AG20443 (cell line): ENCODE measurements at regions not wholly inside any gene's neighbourhood (a gene's known extent, or its start where the extent isn't known, plus 50 kb on each side); places are given as distances from the start of the nearest gene placed in this dataset.
A peak's percentile ranks its signal among the peaks of the same experiment; 100 is the strongest.

Experiments used
- DNase-seq: peaks from one replicate; pipeline ENCODE4 v3.0.0; 2012; ENCODE audit warnings: low spot score, mixed read lengths

DNA sequence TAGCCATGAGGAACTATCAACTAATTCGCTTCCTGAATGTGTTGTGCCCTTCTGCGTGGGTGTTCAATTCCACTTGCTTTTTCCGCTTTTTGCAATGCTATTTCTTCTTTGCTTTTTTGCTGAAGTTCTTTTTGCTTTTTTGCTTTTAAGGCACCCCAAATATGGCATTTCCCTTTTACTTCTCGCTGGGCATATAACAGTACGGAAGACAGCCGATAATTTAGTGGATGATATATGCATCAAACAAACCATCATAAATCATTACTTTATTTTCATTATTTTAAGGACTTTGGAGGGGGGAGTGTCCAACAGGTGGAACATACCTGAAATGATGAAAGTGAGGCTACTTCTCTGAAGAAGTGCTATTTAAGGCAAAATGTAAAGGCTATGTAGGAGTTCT is 277.0 kb upstream of the MTPN start:
- no peak for DNase-seq

- peak; percentile 9 for DNase-seq
These were observed 274.7 kb upstream of the MTPN start for GRCh38 chr7:136251826-136252225.

- DNase-seq = no peak
These were observed 270.1 kb upstream of the MTPN start for GRCh38 chr7:136247211-136247610.

- DNase-seq = no peak
These were observed 268.3 kb upstream of the MTPN start for GRCh38 chr7:136245327-136246004.

DNA sequence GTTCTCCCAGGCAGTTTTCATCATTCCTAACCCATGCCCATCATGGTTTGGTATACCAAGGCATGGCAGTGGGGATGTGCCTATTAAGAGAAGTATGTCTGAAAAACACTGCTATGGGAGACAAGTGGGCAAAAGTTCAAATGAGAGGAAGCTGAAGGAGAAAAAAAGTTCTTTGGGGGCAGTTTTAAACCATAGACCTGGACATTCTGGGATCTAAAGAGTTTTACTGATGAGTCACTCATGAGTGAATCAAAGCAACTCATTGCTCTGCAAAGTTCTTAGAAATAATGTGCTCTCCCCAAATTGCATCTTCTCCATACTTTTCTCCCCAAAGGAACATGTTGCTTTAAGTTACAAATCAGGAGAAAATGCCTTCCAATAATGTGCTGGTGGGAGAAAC is 256.9 kb upstream of the MTPN start:
- DNase-seq = no peak

DNA sequence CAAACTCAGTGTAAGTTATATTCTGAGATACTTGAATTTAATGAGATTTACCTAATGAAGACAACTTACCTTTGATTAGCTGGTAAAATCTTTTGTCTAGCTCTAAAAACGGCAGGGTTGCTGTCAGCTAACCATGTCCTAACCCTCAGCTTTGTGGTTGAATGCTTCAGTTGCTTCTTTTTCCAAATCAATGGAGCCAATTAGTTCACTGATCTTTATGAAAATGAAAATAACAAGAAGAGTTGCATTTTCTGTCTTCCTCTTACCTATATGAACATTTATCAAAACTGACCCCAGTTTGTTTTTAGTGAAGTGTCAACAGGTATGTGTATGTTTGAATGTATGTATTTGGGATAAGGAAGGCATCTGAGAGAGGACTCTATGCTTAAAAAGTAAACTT is 253.1 kb upstream of the MTPN start:
- DNase-seq = no peak

DNA sequence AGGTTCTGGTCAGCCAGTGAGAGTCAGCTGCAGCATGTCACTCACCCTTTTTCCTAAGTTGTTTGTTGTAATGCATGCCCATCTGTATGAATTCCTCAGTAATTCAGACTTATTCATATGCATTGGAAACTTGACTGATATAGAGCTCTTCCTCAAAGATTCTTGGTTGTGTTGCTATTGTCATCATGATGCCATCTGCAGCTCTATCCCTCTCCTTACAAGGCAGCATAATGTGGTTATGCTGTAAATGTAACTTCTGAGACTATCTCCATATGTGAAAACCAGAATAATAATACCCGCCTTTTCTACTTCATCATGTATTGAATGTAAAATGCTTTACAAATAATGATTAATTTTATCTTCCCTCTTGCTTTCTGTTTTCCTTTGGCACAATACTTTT is 252.6 kb upstream of the MTPN start:
- no peak for DNase-seq

DNA sequence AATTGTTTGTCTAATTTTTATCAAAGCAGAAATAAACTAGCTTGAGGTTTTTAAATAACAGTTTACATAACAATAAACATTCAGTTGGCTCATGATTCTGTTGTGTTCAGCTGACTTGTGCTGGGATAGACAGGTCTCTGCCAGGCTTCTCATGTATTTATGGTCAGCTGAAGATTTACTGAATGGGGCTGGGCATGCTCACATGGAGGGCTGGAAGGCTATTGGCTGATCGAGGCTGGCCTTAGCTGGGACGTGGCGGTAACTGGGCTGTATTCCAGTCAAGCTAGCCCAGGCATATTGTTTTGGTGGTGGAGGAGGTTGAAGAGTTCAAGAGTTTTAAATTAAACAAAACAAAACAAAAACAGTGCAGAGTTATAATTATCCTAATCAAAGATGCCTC is 251.0 kb upstream of the MTPN start:
- no peak for DNase-seq

- DNase-seq = no peak
These were observed 237.2 kb upstream of the MTPN start for GRCh38 chr7:136214356-136214755.

- no peak for DNase-seq
These were observed 235.9 kb upstream of the MTPN start for GRCh38 chr7:136213012-136213411.

DNA sequence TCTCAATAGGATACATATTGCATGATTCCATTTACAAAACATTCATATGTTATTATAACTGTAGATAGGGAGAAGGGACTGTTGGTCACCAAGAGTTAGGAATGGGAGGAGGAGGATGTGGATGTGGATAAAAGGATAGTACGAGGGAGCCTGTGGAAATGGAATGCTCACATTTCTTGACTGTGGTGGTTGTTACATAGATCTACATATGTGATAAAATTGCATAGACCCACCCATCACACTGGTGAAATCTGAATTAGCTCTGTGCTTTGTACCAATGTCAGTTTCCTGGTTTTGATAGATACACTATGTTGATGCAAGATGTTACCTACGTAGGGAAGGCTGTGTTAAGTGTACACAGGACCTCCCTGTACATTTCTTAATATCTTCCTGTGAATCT is 233.5 kb upstream of the MTPN start:
- no peak for DNase-seq

DNA sequence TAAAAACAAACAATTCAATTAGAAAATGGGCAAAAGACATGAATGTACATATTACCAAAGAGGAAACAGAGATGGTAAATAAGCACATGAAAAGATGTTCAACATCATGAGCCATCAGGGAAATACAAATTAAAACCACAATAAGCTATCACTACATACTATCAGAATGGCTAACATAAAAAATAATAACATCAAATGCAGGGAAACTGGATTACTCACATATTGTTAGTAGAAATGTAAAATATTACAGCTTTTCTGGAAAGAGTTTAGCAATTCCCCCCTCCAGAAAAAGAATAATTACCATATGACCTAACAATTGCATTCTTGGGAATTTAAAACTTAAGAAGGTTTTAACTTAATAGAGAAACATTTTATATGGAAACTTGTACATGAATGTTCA is 232.9 kb upstream of the MTPN start:
- no peak for DNase-seq

- no peak for DNase-seq
These were observed 228.8 kb upstream of the MTPN start for GRCh38 chr7:136205956-136206355.

DNA sequence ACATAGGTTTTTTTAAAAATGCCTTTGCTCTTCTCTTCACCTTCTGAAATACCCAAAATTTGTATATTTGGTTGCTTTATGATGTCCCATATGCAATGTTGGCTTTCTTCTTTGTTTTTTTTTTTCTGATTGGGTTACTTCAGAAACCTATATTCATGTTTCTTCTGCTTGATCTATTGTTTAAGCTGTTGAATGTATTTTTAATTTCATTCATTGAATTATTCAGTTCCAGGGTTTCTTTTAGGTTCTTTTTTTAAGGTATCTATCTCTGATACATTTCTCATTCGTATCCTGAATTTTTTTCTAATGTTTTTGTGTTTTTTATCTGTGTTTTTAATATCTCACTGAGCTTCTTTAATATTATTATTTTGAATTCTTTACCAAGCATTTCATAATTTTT is 221.0 kb upstream of the MTPN start:
- DNase-seq = no peak

- DNase-seq = no peak
These were observed 217.7 kb upstream of the MTPN start for GRCh38 chr7:136194878-136195277.

- no peak for DNase-seq
These were observed 216.8 kb upstream of the MTPN start for GRCh38 chr7:136193940-136194339.

- no peak for DNase-seq
These were observed 212.4 kb upstream of the MTPN start for GRCh38 chr7:136189506-136189998.

GRCh38 chr7:136186281-136186680 is 209.1 kb upstream of the MTPN start:
- no peak for DNase-seq

- no peak for DNase-seq
These were observed 207.6 kb upstream of the MTPN start for GRCh38 chr7:136184719-136185118.

DNA sequence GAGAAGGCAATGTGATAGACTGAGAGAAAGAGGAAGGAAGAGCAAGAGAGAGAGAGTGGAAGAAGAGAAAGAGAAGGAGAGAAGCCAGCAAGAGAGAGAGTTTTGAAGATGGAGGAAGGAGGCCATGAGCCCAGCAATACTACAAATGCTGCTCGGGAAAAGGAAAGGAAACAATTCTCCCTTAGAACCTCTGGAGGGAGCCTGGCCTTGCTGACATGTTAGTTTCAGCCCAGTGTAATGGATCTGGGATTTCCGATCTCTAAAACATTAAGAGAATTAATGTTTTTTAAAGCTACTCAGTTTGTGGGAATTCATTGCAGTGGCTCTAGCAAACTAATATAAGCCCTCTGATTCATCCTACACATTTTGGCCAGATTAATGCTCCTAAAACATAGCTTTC is 206.8 kb upstream of the MTPN start:
- DNase-seq = no peak

GRCh38 chr7:136180984-136181383 is 203.8 kb upstream of the MTPN start:
- DNase-seq = no peak

DNA sequence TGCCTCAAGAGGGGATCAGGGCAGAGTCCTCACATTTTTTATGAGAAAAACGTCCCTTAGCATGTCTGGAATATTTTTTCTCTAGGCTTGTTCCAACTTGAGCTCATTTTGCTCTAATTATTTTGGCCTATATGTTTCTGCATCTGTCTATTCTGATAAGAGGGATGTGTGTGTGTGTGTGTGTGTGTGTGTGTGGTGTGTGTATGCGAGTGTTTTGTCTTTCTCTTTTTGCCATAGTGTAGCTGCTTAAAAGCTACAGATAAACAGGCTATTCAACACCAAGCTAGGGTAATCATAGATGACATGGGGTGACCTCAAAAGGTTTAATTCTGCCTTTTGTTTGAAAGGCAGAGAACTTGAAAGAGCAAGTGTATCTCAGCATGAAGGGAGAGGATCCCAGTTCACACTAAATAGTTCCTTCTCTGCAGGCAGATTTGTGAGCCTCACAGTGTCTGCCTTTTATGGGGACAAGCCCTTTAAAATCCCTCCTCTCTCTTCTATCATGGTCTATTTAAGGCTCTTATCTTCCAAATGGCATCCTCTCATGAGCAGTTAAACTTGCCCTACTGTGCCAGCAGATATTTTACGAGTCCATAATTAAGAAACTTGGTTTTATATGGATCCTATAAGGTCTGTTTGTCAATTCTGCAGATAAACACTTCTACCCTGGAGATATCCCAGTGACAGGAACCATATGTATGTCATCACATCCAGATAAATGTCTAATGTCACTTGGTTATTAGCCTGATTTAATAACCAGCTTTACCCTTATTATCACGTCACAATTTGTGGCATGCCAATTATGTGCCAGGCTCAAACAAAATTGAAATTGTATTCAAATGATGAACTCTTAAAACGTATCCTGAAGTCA is 202.9 kb upstream of the MTPN start:
- no peak for DNase-seq

GRCh38 chr7:136179154-136179553 is 202.0 kb upstream of the MTPN start:
- DNase-seq = no peak
